Endothelial cell (in vitro differentiated cells): ENCODE measurements at regions not wholly inside any gene's neighbourhood (a gene's known extent, or its start where the extent isn't known, plus 50 kb on each side); places are given as distances from the start of the nearest gene placed in this dataset.
A peak's percentile ranks its signal among the peaks of the same experiment; 100 is the strongest.

ENCODE experiments used
- DNase-seq: peaks from one replicate; pipeline ENCODE4 v3.0.0; 2021; ENCODE audit warnings: low spot score
- H3K27ac Mint-ChIP-seq: one replicate; pipeline ENCODE4 v1.8.0; 2021; ENCODE audit warnings: mixed read lengths, inconsistent platforms; ENCODE audit not compliant: unreplicated experiment
- H3K27me3 Mint-ChIP-seq: one replicate; pipeline ENCODE4 v1.8.0; 2021; ENCODE audit warnings: mild to moderate bottlenecking, moderate library complexity, mixed read lengths, inconsistent platforms; ENCODE audit not compliant: unreplicated experiment
- H3K36me3 Mint-ChIP-seq: one replicate; pipeline ENCODE4 v1.8.0; 2021; ENCODE audit warnings: mild to moderate bottlenecking, low read depth, mixed read lengths, inconsistent platforms; ENCODE audit not compliant: unreplicated experiment
- H3K4me1 Mint-ChIP-seq: one replicate; pipeline ENCODE4 v1.8.0; 2021; ENCODE audit warnings: mild to moderate bottlenecking, mixed read lengths, inconsistent platforms; ENCODE audit not compliant: unreplicated experiment
- H3K4me3 Mint-ChIP-seq: one replicate; pipeline ENCODE4 v1.8.0; 2021; ENCODE audit warnings: mild to moderate bottlenecking, mixed read lengths, inconsistent platforms; ENCODE audit not compliant: unreplicated experiment
- H3K9me3 Mint-ChIP-seq: one replicate; pipeline ENCODE4 v1.8.0; 2021; ENCODE audit warnings: mixed read lengths, inconsistent platforms; ENCODE audit not compliant: unreplicated experiment
- CTCF ChIP-seq: fragments of 200-600 bp; sonication (generic); IDR thresholded peaks from one replicate; pipeline ENCODE4 v1.5.0; 2021; ENCODE audit warnings: antibody characterized with exemption; ENCODE audit not compliant: unreplicated experiment

DNA sequence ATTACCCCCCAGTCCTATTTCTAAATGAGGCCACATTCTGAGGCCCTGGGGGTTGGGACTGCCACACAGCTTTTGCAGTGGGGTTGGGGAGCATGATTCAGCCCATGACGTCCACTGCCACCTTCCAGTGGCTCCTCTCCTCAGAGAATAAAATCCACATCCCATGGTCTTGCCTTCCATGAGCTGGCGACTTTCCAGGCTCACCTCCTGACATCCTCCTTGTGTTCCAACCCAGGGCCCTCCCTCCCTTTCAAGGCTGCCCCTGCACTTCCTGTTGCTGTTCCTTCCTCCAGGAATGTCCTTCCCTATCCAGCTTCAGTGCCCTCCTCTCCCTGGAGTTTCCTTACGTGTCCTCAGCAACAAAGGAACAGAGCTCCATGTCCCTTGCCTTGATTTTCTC is 187.3 kb upstream of the ID2 start:
- peak overlapping the region; percentile 40 for H3K27ac Mint-ChIP-seq
- no peak for DNase-seq
- no peaks in the 10 kb centered on the region for H3K9me3 Mint-ChIP-seq

GRCh38 chr2:8495189-8495989 is 186.5 kb upstream of the ID2 start:
- Mint-ChIP-seq H3K9me3 (no peaks in the 10 kb centered on the region), H3K4me1 (peaks cover 56% of the 10 kb centered on the region), H3K36me3 (no peaks in the 10 kb centered on the region), H3K4me3 (no peak overlapping the region), H3K27me3 (peaks cover 7% of the 10 kb centered on the region), H3K27ac (peak overlapping the region; percentile 40)
- TF ChIP-seq CTCF = no peak
- no peak for DNase-seq

More for the DNA sequence above, 187.3 kb upstream of the ID2 start:
- TF ChIP-seq CTCF = no peak
- H3K4me3 Mint-ChIP-seq = no peak overlapping the region
- H3K36me3 Mint-ChIP-seq = no peaks in the 10 kb centered on the region
- H3K4me1 Mint-ChIP-seq = peaks cover 56% of the 10 kb centered on the region
- peaks cover 4% of the 10 kb centered on the region for H3K27me3 Mint-ChIP-seq

GRCh38 chr2:8496079-8496478 is 185.8 kb upstream of the ID2 start:
- Mint-ChIP-seq H3K27ac (no peak overlapping the region), H3K36me3 (no peaks in the 10 kb centered on the region), H3K4me3 (no peak overlapping the region), H3K27me3 (peaks cover 7% of the 10 kb centered on the region), H3K4me1 (peaks cover 56% of the 10 kb centered on the region), H3K9me3 (no peaks in the 10 kb centered on the region)
- DNase-seq = no peak
- TF ChIP-seq CTCF = no peak

- peaks cover 51% of the 10 kb centered on the region for H3K4me1 Mint-ChIP-seq
- TF ChIP-seq CTCF = no peak
- H3K9me3 Mint-ChIP-seq = no peaks in the 10 kb centered on the region
- no peak overlapping the region for H3K27ac Mint-ChIP-seq
- H3K27me3 Mint-ChIP-seq = peaks cover 7% of the 10 kb centered on the region
- no peak for DNase-seq
- no peak overlapping the region for H3K4me3 Mint-ChIP-seq
- H3K36me3 Mint-ChIP-seq = no peaks in the 10 kb centered on the region
Observed at GRCh38 chr2:8496617-8497016, 185.2 kb upstream of the ID2 start.

DNA sequence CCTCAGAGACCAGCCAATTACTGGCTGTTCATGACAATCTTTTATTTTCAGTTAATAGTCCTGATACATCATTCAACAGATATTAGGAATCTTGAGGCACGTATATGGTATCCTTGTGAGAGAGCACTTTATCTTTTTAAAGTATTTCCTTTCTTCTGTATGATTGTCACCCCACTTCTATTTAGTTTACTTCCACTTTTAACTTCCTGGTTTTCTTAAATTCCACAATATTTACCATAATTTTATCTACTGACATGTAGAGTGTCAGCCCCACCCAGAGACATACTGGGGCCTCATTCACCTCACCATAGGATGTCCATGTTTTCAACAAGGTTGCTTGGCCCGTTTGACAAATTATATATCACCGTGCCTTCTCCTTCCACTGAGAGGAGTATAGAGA is 182.9 kb upstream of the ID2 start:
- DNase-seq = no peak
- peaks cover 32% of the 10 kb centered on the region for H3K4me1 Mint-ChIP-seq
- no peaks in the 10 kb centered on the region for H3K36me3 Mint-ChIP-seq
- peaks cover 7% of the 10 kb centered on the region for H3K27me3 Mint-ChIP-seq
- no peak overlapping the region for H3K4me3 Mint-ChIP-seq
- H3K27ac Mint-ChIP-seq = no peak overlapping the region
- TF ChIP-seq CTCF = no peak
- H3K9me3 Mint-ChIP-seq = no peaks in the 10 kb centered on the region
